ENCODE measurements at regions not wholly inside any gene's neighbourhood (a gene's known extent, or its start where the extent isn't known, plus 50 kb on each side); places are given as distances from the start of the nearest gene placed in this dataset.

DNA sequence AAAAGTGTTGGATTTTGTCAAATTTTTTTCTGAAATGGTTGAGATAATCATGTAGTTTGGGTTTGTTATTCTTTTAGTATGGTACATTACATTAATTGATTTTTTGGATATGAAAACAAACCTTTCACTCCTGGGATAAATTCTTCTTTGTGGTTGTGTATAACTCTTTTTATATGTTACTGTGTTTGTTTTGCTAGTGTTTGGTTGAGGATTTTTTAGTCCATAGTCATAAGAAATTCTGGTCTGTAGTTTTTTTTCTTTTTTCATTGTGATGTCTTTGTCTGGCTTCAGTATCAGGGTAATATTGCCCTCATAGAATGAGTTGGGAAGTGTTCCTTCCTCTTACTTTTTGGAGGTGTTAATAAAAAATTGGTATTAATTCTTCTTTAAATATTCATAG lies 122.2 kb upstream of the ATXN1 start:
- TF ChIP-seq, protein P1, sequence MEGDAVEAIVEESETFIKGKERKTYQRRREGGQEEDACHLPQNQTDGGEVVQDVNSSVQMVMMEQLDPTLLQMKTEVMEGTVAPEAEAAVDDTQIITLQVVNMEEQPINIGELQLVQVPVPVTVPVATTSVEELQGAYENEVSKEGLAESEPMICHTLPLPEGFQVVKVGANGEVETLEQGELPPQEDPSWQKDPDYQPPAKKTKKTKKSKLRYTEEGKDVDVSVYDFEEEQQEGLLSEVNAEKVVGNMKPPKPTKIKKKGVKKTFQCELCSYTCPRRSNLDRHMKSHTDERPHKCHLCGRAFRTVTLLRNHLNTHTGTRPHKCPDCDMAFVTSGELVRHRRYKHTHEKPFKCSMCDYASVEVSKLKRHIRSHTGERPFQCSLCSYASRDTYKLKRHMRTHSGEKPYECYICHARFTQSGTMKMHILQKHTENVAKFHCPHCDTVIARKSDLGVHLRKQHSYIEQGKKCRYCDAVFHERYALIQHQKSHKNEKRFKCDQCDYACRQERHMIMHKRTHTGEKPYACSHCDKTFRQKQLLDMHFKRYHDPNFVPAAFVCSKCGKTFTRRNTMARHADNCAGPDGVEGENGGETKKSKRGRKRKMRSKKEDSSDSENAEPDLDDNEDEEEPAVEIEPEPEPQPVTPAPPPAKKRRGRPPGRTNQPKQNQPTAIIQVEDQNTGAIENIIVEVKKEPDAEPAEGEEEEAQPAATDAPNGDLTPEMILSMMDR (IDR thresholded peaks at IDR 0.05) = no peak
- TF ChIP-seq POLR2A (IDR thresholded peaks at IDR 0.05) = no peak

Measured in upper lobe of left lung (tissue), 4 donors.